HL-60 (cell line): ENCODE measurements at regions not wholly inside any gene's neighbourhood (a gene's known extent, or its start where the extent isn't known, plus 50 kb on each side); places are given as distances from the start of the nearest gene placed in this dataset.

Experiments used
- DNase-seq, 2 experiments: peaks; one replicate each; pipeline ENCODE4 v3.0.0-alpha.2; 2010 to 2020; ENCODE audit warnings: low read depth in 1 of 2, low spot score in 1 of 2
- H3K27ac ChIP-seq: fragments of 250-450 bp; sonication (Bioruptor Pico); replicated peaks from 2 replicates; pipeline ENCODE4 v1.5.1; 2020; ENCODE audit warnings: mild to moderate bottlenecking, moderate library complexity
- H3K27me3 ChIP-seq: fragments of 250-450 bp; sonication (Bioruptor Pico); 2 replicates; pipeline ENCODE4 v1.5.1; 2021; ENCODE audit warnings: mild to moderate bottlenecking, moderate library complexity; ENCODE audit not compliant: insufficient read depth, poor library complexity, severe bottlenecking
- H3K4me3 ChIP-seq: replicated peaks from 2 replicates; pipeline ENCODE4 v1.5.1; 2011; ENCODE audit warnings: mild to moderate bottlenecking, control low read depth, low read length; ENCODE audit not compliant: insufficient read depth
- GABPA ChIP-seq: IDR thresholded peaks from 2 replicates; pipeline ENCODE4 v1.6.1; 2012; ENCODE audit warnings: low read depth
- POLR2AphosphoS5 ChIP-seq: IDR thresholded peaks from 2 replicates; pipeline ENCODE4 v1.6.1; 2012; ENCODE audit warnings: low read depth
- SPI1 ChIP-seq: IDR thresholded peaks from 2 replicates; pipeline ENCODE4 v1.6.1; 2012; ENCODE audit warnings: low read depth, mild to moderate bottlenecking, borderline replicate concordance
- TF ChIP-seq, protein P1 (sequence below): IDR thresholded peaks from 2 replicates; pipeline ENCODE4 v1.6.1; 2012; ENCODE audit warnings: low read depth; ENCODE audit not compliant: insufficient replicate concordance
- TF ChIP-seq, protein P2 (sequence below): IDR thresholded peaks from one replicate; pipeline ENCODE4 v1.5.1; 2011; ENCODE audit warnings: low read length, control low read depth, inconsistent platforms; ENCODE audit not compliant: insufficient read depth

DNA sequence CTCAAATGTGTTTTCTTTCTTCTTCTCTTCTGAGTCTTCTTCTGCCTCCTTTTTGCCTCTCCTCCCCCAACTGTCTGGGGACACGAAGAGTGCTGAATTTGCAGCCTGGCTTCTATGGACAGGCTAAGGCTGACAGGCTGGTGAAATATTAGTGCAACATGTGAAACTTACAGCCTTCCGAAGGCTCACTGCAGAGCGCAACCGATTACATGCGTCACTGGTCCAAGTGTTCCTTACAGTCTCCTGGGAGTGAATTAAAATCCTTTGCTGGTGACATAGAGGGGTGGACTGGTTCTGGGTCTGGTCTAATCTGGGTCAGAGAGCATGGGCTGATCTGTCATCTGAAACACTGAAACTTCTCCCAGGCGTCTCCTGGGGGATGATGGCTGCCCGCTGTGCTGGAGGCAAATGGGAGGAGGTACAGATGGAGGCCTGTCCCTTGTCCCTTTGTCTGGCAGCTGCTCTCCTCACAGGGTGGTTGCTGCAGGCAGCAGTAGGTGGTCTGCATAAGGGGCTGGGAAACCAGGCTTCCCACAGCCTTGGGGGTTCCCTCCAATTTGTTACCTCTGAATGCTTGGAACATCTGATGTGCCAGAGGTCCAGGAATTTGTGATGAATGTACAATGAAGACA lies 143.8 kb upstream of the BMPER start:
- Histone ChIP-seq H3K27me3 (no peaks in the 10 kb centered on the region), H3K27ac (no peak overlapping the region), H3K4me3 (no peak overlapping the region)
- TF ChIP-seq POLR2AphosphoS5 (no peak), SPI1 (no peak), GABPA (no peak)
- TF ChIP-seq, protein P1, sequence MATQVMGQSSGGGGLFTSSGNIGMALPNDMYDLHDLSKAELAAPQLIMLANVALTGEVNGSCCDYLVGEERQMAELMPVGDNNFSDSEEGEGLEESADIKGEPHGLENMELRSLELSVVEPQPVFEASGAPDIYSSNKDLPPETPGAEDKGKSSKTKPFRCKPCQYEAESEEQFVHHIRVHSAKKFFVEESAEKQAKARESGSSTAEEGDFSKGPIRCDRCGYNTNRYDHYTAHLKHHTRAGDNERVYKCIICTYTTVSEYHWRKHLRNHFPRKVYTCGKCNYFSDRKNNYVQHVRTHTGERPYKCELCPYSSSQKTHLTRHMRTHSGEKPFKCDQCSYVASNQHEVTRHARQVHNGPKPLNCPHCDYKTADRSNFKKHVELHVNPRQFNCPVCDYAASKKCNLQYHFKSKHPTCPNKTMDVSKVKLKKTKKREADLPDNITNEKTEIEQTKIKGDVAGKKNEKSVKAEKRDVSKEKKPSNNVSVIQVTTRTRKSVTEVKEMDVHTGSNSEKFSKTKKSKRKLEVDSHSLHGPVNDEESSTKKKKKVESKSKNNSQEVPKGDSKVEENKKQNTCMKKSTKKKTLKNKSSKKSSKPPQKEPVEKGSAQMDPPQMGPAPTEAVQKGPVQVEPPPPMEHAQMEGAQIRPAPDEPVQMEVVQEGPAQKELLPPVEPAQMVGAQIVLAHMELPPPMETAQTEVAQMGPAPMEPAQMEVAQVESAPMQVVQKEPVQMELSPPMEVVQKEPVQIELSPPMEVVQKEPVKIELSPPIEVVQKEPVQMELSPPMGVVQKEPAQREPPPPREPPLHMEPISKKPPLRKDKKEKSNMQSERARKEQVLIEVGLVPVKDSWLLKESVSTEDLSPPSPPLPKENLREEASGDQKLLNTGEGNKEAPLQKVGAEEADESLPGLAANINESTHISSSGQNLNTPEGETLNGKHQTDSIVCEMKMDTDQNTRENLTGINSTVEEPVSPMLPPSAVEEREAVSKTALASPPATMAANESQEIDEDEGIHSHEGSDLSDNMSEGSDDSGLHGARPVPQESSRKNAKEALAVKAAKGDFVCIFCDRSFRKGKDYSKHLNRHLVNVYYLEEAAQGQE = no peak
- TF ChIP-seq, protein P2, sequence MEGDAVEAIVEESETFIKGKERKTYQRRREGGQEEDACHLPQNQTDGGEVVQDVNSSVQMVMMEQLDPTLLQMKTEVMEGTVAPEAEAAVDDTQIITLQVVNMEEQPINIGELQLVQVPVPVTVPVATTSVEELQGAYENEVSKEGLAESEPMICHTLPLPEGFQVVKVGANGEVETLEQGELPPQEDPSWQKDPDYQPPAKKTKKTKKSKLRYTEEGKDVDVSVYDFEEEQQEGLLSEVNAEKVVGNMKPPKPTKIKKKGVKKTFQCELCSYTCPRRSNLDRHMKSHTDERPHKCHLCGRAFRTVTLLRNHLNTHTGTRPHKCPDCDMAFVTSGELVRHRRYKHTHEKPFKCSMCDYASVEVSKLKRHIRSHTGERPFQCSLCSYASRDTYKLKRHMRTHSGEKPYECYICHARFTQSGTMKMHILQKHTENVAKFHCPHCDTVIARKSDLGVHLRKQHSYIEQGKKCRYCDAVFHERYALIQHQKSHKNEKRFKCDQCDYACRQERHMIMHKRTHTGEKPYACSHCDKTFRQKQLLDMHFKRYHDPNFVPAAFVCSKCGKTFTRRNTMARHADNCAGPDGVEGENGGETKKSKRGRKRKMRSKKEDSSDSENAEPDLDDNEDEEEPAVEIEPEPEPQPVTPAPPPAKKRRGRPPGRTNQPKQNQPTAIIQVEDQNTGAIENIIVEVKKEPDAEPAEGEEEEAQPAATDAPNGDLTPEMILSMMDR = no peak
- no peak for DNase-seq

GRCh38 chr7:33762151-33762910 lies 143.0 kb upstream of the BMPER start:
- TF ChIP-seq SPI1 = no peak
- H3K27ac ChIP-seq = no peak overlapping the region
- no peak for DNase-seq
- no peaks in the 10 kb centered on the region for H3K27me3 ChIP-seq
- H3K4me3 ChIP-seq = no peak overlapping the region

- TF ChIP-seq, protein P1 = no peak
- TF ChIP-seq GABPA (no peak), POLR2AphosphoS5 (no peak), SPI1 (no peak)
- TF ChIP-seq, protein P2 = no peak
- H3K27ac ChIP-seq = no peak overlapping the region
- DNase-seq = no peak
- H3K27me3 ChIP-seq = no peaks in the 10 kb centered on the region
- no peak overlapping the region for H3K4me3 ChIP-seq
Measured at GRCh38 chr7:33762911-33763306, 142.4 kb upstream of the BMPER start.

DNA sequence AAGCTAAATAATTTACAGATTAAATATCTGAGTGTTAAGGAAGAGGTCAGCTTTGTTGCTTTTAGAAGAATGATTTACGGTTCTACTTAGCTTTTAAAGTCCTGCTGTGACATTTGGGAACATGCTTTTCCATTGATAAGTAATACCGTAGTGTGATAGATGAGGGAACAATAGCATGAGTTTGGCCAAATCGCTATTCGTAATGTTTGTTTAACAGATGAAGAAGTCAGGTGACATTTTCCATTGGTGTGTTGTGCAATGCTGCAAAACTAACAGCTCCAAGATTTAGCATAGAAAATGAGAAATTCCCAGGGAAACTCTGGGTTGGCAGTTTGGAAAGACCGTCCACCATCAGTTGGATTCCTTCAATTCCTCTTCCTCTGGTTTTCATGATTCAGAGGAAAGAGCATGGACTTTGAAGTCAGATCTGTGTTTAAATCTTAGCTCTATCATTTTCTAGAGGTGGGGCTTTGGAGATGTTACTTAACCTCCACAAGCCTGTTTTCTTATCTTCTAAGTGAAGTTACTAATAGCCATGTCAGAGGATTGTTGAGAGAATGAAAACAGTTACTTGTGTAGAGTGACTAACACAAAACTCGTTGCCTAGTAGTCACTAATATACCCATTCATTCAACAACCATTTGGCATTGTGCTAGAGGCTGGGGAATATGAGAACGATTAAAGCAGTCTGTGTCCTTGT lies 140.4 kb upstream of the BMPER start:
- Histone ChIP-seq H3K27me3 (no peaks in the 10 kb centered on the region), H3K4me3 (no peak overlapping the region), H3K27ac (no peak overlapping the region)
- TF ChIP-seq, protein P1 = no peak
- no peak for DNase-seq
